Rectal smooth muscle tissue (tissue), 1 donor: ENCODE measurements at regions not wholly inside any gene's neighbourhood (a gene's known extent, or its start where the extent isn't known, plus 50 kb on each side); places are given as distances from the start of the nearest gene placed in this dataset.
"Not testable (repeated sequence)": the region's sequence is repeated elsewhere in the genome, so short reads cannot be mapped to it uniquely, and the experiment has no call there.

Source experiments
- H3K27ac ChIP-seq: one replicate; pipeline ENCODE4 v1.7.0; 2013; ENCODE audit warnings: low read depth, low read length, inconsistent platforms
- H3K27me3 ChIP-seq: one replicate; pipeline ENCODE4 v1.7.0; 2013; ENCODE audit warnings: low read length; ENCODE audit not compliant: control insufficient read depth, insufficient read depth
- H3K36me3 ChIP-seq: one replicate; pipeline ENCODE4 v1.7.0; 2013; ENCODE audit warnings: low read length; ENCODE audit not compliant: control insufficient read depth, insufficient read depth
- H3K4me1 ChIP-seq: one replicate; pipeline ENCODE4 v1.7.0; 2013; ENCODE audit warnings: low read length; ENCODE audit not compliant: control insufficient read depth, insufficient read depth
- H3K4me3 ChIP-seq: one replicate; pipeline ENCODE4 v1.7.0; 2013; ENCODE audit warnings: low read length
- H3K9ac ChIP-seq: one replicate; pipeline ENCODE4 v1.7.0; 2013; ENCODE audit warnings: low read length

GRCh38 chr15:29974056-29974455 lies 108.7 kb upstream of the GOLGA8J start:
- not testable (repeated sequence) for H3K27me3 ChIP-seq, H3K9ac ChIP-seq, H3K4me3 ChIP-seq, H3K36me3 ChIP-seq, H3K27ac ChIP-seq, H3K4me1 ChIP-seq

GRCh38 chr15:29972051-29972450 lies 110.7 kb upstream of the GOLGA8J start:
- H3K4me1 ChIP-seq = no peaks in the 10 kb centered on the region
- H3K27me3 ChIP-seq = peaks cover 11% of the 10 kb centered on the region
- H3K36me3 ChIP-seq = no peaks in the 10 kb centered on the region
- no peak overlapping the region for H3K27ac ChIP-seq
- no peak overlapping the region for H3K4me3 ChIP-seq
- no peak overlapping the region for H3K9ac ChIP-seq

DNA sequence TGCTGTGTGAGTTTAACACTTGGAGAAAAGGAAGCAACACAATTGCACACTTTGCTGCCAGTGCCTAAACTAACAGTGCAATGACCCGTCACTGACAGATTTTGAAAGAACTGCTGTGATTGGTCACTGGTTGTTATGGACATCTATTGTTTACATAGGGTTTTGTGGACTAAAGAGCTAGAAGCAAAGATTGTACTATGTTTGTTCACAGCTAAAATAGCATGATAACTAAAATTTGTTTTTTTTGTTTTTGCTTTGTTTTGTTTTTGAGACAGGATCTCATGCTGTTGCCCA lies 112.4 kb upstream of the GOLGA8J start:
- Histone ChIP-seq H3K4me3 (no peak overlapping the region), H3K36me3 (no peaks in the 10 kb centered on the region), H3K27ac (no peak overlapping the region), H3K9ac (no peak overlapping the region), H3K27me3 (peaks cover 11% of the 10 kb centered on the region), H3K4me1 (no peaks in the 10 kb centered on the region)

DNA sequence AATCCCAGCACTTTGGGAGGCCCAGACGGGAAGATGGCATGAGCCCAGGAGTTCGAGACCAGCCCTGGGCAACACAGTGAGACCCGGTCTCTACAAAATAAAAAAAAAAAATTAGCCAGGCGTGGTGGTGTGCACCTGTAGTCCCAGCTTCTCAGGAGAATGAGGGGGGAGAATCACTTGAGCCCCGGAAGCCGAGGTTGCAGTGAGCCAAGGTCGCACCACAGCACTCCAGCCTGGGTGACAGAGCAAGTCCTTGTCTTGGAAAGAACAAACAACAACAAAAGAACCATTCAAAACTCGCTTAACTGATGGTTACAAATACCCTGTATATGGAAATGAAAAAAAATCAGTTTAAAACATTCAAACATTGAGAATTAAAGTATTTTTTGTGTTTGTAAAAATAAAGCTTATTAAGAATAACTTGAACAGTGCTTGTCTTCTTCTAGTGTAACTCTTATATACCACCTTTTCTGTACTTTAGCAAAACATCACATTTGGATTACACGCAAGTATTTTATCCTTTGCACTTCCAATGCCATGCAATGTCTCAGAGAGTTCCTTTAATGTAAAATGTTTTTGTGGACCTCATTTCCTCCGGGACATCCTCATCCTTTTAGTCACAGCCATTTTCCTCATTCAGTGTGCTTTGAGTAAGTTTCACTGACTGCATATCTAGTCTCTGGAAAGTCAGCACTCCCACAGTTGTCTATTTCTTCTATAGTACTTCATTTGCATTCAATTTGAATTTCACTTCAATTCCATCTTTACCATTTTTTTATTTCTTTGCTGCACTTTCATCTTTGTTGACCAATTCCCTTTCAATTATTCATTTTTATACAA lies 113.0 kb upstream of the GOLGA8J start:
- Histone ChIP-seq H3K4me1 (no peaks in the 10 kb centered on the region), H3K36me3 (no peaks in the 10 kb centered on the region), H3K27me3 (peaks cover 11% of the 10 kb centered on the region), H3K27ac (no peak overlapping the region), H3K4me3 (no peak overlapping the region), H3K9ac (no peak overlapping the region)

- peak overlapping the region; percentile 45 for H3K4me3 ChIP-seq
- no peak overlapping the region for H3K27ac ChIP-seq
- H3K4me1 ChIP-seq = no peaks in the 10 kb centered on the region
- no peak overlapping the region for H3K9ac ChIP-seq
- no peaks in the 10 kb centered on the region for H3K36me3 ChIP-seq
- H3K27me3 ChIP-seq = peaks cover 11% of the 10 kb centered on the region
Measured at GRCh38 chr15:29968895-29969561, 113.7 kb upstream of the GOLGA8J start.

DNA sequence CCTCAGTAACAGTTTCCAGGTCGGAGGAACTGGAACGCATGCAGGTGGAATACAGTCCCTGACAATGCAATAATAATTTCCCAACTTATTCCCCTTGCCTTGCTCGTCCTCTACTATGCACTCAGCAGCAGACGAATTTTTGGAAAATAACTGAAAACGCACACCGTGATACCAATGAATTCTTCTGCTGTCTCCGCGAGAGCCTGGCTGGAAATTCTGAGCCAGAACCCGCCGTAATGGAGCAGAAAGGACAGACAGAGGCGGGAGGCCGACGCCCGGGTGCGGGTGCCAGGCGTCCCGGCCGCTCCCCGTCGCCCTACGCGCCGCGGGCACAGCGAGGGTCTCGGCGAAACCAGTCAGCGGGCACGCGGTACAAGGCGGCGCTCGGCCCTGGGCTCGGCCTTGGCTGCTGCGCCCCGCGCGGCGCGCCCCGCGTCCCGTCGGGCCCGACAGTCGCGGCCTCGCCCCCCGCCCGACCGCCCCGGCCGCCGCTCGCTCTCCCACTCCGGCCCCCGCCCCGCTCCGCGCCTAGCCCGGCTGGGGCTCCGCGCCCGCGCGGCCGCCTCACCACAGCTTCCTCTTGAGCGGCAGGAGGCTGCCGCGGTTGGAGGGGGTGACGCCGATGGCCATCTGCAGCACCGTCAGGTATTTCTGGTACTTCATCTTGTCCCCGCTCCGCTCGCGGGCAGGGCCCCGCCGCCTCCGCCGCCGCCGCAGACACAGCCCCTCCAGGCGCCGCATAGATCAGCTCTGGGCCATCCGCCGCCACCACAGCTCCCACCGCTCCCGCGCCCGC lies 114.5 kb upstream of the GOLGA8J start:
- Histone ChIP-seq H3K36me3 (no peaks in the 10 kb centered on the region), H3K4me3 (peak overlapping the region; percentile 45), H3K4me1 (no peaks in the 10 kb centered on the region), H3K9ac (no peak overlapping the region), H3K27ac (no peak overlapping the region), H3K27me3 (peaks cover 11% of the 10 kb centered on the region)

DNA sequence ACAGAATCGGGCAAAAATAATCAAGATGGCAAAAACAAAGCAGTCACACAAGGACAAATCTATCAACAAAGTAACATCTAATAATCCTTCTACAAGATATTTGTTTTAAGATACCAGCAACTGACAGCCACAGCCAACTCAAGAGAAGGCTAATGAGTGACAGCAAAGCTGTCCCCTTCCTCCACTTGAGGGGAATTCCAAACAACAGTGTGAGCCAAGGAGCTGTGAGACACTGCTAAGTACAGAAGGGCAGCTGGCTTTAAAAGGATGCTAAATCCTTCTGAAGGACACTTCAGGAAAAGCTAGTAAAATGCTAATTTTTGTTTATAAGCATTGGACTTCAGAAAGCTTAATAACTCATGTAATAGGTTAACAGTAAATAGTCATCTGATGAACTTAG lies 120.3 kb upstream of the GOLGA8J start:
- no peaks in the 10 kb centered on the region for H3K36me3 ChIP-seq
- H3K27ac ChIP-seq = no peak overlapping the region
- no peak overlapping the region for H3K9ac ChIP-seq
- no peaks in the 10 kb centered on the region for H3K27me3 ChIP-seq
- no peaks in the 10 kb centered on the region for H3K4me1 ChIP-seq
- no peak overlapping the region for H3K4me3 ChIP-seq

DNA sequence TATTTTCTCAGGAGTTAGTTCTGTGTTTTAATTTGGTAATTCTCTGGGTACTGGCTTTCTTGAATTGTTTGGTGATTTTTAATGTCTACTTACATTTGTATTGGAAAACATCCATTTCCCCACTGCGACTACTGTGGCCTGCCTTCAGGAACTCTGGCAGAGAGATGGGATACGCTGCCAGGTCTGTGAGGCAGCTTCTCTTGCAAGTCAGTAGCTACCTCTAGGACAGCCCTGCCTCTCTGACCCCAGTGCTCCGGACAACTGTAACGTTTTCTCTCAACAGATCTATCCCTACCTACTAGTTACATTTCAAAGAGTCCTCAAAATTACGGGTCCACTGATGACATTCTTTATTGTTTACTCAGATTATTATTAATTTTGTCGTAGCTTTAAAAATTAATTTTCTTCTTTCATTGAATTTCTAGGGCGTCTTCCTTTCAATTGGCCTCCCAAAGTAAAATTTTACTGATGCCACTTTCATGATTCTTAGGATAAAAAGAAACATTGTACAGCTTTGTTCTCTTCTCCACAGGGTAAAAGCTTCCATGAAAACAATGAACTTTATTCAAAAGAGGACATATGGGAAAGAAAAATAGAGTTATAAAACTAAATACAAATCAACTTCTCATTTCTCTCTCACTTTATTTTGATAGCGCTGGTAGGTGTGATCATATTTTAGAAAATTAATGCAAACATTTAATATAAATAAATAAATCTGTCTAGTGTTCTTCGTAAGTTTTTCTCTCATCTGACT lies 123.2 kb upstream of the GOLGA8J start:
- H3K36me3 ChIP-seq = no peaks in the 10 kb centered on the region
- no peaks in the 10 kb centered on the region for H3K27me3 ChIP-seq
- H3K4me1 ChIP-seq = no peaks in the 10 kb centered on the region
- no peak overlapping the region for H3K4me3 ChIP-seq
- H3K9ac ChIP-seq = no peak overlapping the region
- H3K27ac ChIP-seq = no peak overlapping the region

- no peak overlapping the region for H3K9ac ChIP-seq
- no peaks in the 10 kb centered on the region for H3K27me3 ChIP-seq
- H3K36me3 ChIP-seq = no peaks in the 10 kb centered on the region
- no peak overlapping the region for H3K4me3 ChIP-seq
- no peak overlapping the region for H3K27ac ChIP-seq
- H3K4me1 ChIP-seq = no peaks in the 10 kb centered on the region
Measured at GRCh38 chr15:29952225-29952624, 130.0 kb upstream of the TJP1 start.

DNA sequence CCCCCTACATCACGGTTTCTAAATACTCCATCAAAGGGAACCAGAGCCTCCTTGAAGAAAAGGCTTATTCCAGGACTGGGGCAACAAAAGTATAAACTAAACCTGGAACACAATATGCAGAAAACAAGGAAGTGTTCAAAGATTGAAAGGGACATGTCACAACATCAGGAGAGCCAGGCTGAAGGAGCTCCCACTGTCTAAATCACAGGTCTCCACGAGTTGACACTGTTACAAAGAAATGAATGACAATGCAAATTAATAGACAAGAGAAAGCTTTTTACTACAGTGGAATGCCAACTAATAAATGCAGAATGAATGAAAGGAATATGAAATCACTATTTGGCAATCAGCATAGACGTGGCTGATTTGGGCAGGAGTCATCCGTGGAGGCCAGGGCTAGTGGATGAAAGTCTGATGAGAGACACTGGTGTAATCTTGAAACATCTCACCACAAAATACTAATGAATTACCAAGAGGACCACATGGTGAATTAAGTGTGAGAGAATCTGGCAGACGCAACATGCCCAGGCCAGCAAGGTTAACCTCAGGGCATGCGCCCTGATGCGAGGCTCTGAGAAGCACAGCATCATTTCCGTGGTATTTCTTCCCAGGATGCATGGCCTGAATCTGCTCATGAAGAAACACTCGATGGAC lies 123.8 kb upstream of the TJP1 start:
- H3K9ac ChIP-seq = no peak overlapping the region
- H3K36me3 ChIP-seq = no peaks in the 10 kb centered on the region
- no peak overlapping the region for H3K4me3 ChIP-seq
- no peak overlapping the region for H3K27ac ChIP-seq
- no peaks in the 10 kb centered on the region for H3K27me3 ChIP-seq
- H3K4me1 ChIP-seq = no peaks in the 10 kb centered on the region

- no peaks in the 10 kb centered on the region for H3K4me1 ChIP-seq
- H3K4me3 ChIP-seq = no peak overlapping the region
- no peak overlapping the region for H3K9ac ChIP-seq
- no peak overlapping the region for H3K27ac ChIP-seq
- no peaks in the 10 kb centered on the region for H3K27me3 ChIP-seq
- no peaks in the 10 kb centered on the region for H3K36me3 ChIP-seq
Measured at GRCh38 chr15:29944925-29945324, 122.7 kb upstream of the TJP1 start.

DNA sequence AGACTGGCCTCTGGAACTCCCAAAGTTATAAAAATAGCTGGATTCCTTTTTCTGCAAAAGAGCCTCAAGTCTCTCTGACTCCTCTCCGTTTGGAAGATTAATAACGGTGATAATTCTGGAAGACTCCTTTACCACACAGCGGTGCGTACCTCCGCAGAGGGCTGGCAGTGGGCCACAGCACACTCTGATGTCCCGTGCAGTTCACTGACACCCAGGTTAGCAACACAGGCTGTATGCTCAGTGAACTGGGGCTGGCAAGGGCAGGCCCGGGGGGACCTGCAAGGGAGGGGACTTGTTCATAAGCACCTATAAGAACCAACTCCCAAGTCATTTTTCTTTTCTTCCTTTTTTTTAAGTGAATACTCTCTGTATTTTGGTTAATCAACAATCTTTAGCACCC lies 120.3 kb upstream of the TJP1 start:
- H3K9ac ChIP-seq = no peak overlapping the region
- H3K36me3 ChIP-seq = no peaks in the 10 kb centered on the region
- H3K4me3 ChIP-seq = no peak overlapping the region
- no peaks in the 10 kb centered on the region for H3K4me1 ChIP-seq
- H3K27me3 ChIP-seq = no peaks in the 10 kb centered on the region
- H3K27ac ChIP-seq = no peak overlapping the region
